OCI-LY3 (cell line): ENCODE measurements at regions not wholly inside any gene's neighbourhood (a gene's known extent, or its start where the extent isn't known, plus 50 kb on each side); places are given as distances from the start of the nearest gene placed in this dataset.

ENCODE experiments used
- CTCF ChIP-seq: fragments of 200-600, 300-600 bp; sonication (generic); IDR thresholded peaks from 2 replicates; pipeline ENCODE4 v1.5.1; 2014; ENCODE audit warnings: antibody characterized with exemption, low read length, low read depth
- EZH2phosphoT487 ChIP-seq: fragments of 200-600 bp; shearing (Covaris generic); IDR thresholded peaks from 2 replicates; pipeline ENCODE4 v1.6.1; 2018; ENCODE audit warnings: antibody characterized with exemption, mixed run types, low read depth

GRCh38 chr7:46549892-46550639 lies 629.0 kb upstream of the IGFBP3 start:
- TF ChIP-seq CTCF (no peak), EZH2phosphoT487 (no peak)
